ENCODE measurements at regions not wholly inside any gene's neighbourhood (a gene's known extent, or its start where the extent isn't known, plus 50 kb on each side); places are given as distances from the start of the nearest gene placed in this dataset.
"Not testable (repeated sequence)": the region's sequence is repeated elsewhere in the genome, so short reads cannot be mapped to it uniquely, and the experiment has no call there.

GRCh38 chr18:67818432-67818831 is 301.9 kb upstream of the DSEL start:
- DNase-seq = no peak

- no peak for DNase-seq
Observed at GRCh38 chr18:67815280-67815679, 298.8 kb upstream of the DSEL start.

DNA sequence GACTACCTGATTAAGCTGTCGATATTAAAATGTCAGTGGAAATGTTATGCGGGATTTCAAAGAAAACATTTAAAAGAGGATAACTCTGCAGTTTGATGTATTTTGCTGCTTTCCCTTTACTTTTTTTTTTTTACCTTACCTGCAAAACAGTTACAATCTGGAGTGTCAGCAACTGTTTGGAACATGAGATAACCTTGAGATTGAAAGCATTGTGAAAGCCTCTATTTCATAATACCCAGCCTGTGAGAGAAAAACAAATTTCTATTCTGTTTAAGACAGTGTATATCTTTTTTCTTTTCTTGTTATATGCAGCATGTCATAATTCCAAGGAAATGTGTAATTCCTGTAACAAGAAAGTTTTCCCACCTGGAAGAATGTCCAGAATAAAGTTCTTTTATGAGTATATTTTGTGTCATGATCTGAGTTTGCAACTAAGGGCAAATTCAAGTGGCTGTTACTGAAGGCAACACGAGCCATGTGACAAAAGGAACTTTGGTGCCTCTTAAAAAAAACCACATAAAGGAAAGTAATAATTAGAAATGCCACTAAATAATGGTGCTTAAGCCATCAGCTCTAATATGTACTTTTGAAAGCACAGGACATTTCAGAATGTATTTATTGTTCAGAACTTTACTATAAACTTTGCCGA is 297.0 kb upstream of the DSEL start:
- no peak for DNase-seq

DNA sequence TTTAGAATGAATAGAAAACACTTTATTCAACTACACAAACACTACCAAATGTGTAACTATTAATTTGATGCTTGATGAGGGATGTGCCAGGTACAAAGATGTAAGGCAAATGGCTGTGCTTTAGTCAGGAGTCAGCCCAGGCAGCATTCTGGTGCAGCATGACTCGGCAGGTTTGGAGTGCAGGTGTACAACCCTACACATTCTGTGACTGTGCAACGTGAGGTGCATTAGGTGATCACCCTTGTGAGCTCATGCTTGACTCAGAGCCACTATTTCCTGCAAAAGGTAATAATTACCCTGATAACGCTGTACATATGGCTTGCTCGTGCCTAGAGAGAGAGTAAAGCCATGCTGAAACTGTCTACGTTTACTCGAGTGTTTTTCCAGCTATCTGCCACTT is 288.7 kb upstream of the DSEL start:
- no peak for DNase-seq

GRCh38 chr18:67794521-67794920 is 278.0 kb upstream of the DSEL start:
- DNase-seq = no peak

DNA sequence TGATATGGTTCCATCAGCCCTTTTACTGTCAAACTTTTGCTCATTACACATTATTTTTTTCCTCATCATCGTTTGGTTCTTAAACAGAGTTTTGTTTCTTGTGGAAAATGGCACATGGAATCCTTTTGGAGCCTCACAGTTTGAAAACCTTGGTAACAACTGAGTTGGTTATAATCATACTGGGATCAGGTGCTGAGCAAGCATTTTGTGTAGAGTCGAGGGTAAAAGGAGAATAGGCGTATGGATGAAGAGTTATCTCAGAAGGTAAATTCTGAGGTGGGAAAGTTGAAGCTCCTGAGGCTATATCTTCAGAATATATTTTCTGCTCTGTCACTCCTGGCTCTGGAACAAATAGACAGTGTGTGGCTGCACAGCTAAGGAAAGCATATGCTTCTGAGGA is 274.0 kb upstream of the DSEL start:
- no peak for DNase-seq

- no peak for DNase-seq
Observed at GRCh38 chr18:67789165-67789545, 272.6 kb upstream of the DSEL start.

GRCh38 chr18:67788310-67789164 is 272.0 kb upstream of the DSEL start:
- DNase-seq = no peak

GRCh38 chr18:67783196-67783946 is 266.9 kb upstream of the DSEL start:
- DNase-seq = no peak

- no peak for DNase-seq
Observed at GRCh38 chr18:67778016-67778415, 261.5 kb upstream of the DSEL start.

DNA sequence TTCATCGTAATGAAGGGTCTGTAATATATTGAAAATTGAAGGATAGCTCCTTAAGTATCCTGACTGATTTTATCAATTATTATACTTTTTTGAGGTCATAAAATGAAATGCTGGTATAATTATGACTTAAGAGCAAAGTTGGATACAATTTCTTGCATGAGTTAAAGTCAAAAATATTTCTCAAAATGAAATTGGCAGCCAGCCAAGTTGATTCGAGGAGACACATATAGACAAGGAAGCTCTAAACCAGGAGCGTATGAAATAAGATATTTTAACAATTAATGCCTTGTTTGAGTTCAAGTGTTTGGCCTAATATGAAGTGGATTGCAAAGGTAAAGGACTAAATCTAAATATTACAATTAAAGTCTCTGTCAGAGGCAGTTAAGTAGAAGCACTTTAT is 260.4 kb upstream of the DSEL start:
- no peak for DNase-seq

GRCh38 chr18:67771271-67771670 is 254.8 kb upstream of the DSEL start:
- DNase-seq = no peak

DNA sequence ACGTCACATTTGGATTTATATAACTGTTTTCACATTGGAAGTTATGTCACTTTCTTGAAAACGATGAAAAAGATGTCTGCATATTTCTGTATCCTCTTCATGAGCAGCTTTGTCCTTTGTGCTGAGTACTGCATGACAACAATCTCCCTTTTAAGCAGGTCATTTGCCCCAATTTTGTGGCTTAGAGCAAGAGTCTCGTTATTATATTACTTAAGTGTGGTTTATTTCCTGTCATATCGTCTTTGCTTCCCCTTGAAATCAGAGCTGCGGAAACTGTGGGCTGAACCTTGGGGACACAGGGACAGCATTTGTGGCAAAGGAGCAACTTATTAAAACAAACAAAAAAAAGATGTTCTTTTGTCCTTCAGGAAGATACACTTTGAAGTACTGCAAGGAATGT is 254.0 kb upstream of the DSEL start:
- DNase-seq = no peak

- DNase-seq = peak; percentile 9 to 52
Observed at GRCh38 chr18:67766930-67767329, 250.4 kb upstream of the DSEL start.

GRCh38 chr18:67752211-67752610 is 235.7 kb upstream of the DSEL start:
- DNase-seq = not testable (repeated sequence)

GRCh38 chr18:67742954-67743353 is 226.4 kb upstream of the DSEL start:
- DNase-seq = no peak

GRCh38 chr18:67742525-67742924 is 226.0 kb upstream of the DSEL start:
- DNase-seq = no peak

DNA sequence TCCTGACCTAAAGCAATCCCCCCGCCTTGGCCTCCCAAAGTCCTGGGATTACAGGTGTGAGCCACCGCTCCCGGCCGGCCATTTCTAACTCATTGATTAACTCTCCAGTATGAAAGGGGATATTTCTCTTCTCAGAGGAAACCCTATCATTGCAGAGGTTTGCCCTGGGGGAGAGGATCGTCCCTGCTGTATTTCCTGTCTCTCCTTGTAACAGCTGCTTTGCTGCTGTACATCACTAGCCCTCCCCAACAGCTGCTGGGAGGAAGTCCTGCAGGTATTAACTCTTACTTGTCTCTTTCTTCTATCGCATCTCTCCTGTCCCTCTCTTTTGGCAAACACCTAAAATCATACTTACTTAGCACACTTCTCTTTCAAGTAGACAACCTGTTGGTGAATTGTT is 219.0 kb upstream of the DSEL start:
- DNase-seq = peak; percentile 15 to 63

DNA sequence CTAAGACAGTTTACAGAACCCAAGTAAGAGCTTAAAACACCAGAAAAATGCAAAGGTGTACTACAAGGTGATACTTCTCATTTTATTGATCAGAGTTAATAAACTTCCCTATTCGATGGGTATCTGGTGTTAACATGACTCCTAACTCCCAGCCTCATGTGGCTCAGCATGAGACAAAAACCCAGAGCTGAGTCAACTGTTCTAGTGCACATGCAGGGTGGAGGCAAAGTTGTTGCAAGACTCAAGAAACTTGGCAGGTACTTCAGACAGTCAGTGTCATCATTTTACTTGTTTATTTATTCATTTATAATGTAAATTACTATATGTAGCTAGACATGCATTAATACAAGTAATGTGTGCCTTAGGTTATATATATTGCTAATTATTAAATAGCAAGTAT is 216.6 kb upstream of the DSEL start:
- no peak for DNase-seq

DNA sequence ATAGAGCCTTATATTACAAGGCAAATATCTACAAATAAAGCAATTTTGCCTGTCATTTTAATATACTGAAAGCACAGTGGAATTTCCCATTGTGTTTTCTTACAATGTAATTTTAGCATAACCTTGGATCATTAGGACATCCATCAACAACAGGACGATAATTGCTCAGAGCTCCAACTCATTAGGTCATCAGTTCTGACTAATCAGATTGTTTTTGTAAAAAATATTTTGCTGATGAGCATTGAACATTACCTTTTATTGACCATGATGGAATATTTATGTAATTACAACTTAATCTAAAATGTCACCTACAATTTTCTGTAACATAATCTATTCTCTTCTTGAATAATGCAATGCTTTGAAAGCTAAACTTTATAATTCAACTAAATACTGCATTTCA is 215.3 kb upstream of the DSEL start:
- no peak for DNase-seq

DNA sequence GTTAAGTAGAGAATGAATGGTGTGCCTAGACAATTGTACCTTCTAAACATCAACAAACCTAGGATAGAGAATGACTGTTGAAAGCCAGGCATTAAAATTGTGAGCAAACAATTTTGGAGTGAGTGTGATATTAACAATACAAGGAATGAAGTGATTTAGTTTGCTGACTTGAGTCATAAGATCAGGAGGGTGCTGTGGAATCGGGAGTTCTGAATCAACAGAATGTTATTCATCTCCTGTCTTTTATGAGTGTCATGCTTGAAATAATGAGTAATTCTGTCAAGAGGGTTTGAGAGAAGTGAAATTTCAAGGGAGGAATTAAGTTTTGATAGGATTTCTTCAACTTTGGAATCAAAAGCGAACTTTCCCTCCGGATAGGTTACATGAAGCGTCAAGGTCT is 214.4 kb upstream of the DSEL start:
- DNase-seq = no peak

DNA sequence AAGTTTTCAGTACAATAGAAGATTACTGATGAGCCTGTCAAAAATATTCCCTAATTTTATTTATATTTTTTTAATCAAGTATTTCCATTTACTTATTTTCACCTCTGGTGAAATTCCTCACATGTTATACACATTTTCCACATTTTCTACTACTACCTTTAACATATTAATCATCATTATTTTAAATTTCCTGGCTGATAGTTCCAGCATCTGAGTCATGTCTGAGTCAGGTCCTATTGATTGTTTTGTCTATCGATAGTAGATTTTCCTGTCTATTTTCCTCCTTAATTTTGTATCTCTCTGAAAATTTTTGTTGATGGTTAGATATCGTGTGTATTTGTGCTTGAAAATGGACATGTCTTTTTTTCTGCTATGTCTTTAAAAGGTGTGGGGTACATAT is 211.8 kb upstream of the DSEL start:
- no peak for DNase-seq

DNA sequence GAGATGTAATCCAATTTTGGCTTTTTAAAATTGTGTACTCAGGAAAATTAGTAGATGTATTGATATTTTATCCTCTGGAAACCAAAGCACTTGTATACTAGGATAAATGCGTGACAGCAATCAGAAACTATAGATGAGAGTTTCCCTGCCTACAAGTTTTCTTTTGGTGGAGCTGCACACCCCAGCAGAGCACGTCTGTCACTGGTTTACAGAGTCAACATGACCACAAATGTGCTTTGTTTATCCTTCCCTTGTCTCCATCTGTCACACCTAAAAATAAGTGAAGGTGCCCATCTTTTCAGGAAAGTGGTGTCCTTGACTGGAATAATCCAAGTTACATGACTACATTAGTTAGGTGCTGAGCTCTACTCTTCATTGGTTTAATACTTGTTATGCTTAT is 210.4 kb upstream of the DSEL start:
- DNase-seq = no peak

- no peak for DNase-seq
Observed at GRCh38 chr18:67717800-67718199, 201.3 kb upstream of the DSEL start.

Data from SHP77 (cell line).